ENCODE measurements at regions not wholly inside any gene's neighbourhood (a gene's known extent, or its start where the extent isn't known, plus 50 kb on each side); places are given as distances from the start of the nearest gene placed in this dataset.
A peak's percentile ranks its signal among the peaks of the same experiment; 100 is the strongest.

- no peak for TF ChIP-seq CTCF (IDR thresholded peaks at IDR 0.05 in 8 of 11, conservative IDR thresholded peaks at IDR 0.05 in 3 of 11)
- peak in 2 of 3 donors; percentile 48 to 49 for TF ChIP-seq POLR2AphosphoS5 (IDR thresholded peaks at IDR 0.05)
- no peak for TF ChIP-seq POLR2A (IDR thresholded peaks at IDR 0.05)
- no peaks in the 10 kb centered on the region for H3K27me3 ChIP-seq (replicated peaks in 1 of 7)
- DNase-seq, result no peak
- WGBS, 5 donors, result 61 to 71% (median 69%) methylated on average over 17 of the region's 17 CpGs
- intact Hi-C loops (cut with DNase I; ENCODE audit: low total_unique reads), result no loop called here
- H3K4me3 ChIP-seq, result no peak overlapping the region
- peaks cover 14 to 58% (median 40%) of the 10 kb centered on the region in 6 donors for H3K4me1 ChIP-seq
- no peaks in the 10 kb centered on the region for H3K36me3 ChIP-seq
- H3K27ac ChIP-seq, result peak overlapping the region in 7 of 8 donors; percentile 62 to 78 (median 67)
- no peaks in the 10 kb centered on the region for H3K9me3 ChIP-seq
These were observed 188.5 kb downstream of the FOXO1 start for GRCh38 chr13:40477623-40478608.

DNA sequence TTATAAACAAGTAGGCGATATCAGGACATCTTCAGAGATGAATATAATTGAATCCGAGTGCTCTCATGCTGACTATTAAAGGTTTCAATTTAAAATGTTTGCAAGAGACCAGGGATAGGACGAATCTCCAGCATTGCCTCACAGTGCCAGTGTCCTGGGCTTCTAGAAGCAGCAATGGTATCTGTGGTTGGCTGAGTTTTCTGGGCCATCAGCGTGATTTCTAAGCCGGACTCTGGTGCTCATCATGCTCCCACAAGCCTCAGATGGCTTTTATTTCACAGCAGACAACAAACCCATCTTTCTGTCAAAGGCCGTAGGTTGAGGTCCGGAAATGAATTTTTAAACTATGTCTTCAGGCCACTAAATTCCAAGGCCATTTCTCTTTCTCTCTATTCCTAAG, 187.7 kb downstream of the FOXO1 start:
- no peak for DNase-seq
- TF ChIP-seq POLR2AphosphoS5 (IDR thresholded peaks at IDR 0.05) (no peak), POLR2A (IDR thresholded peaks at IDR 0.05) (no peak), CTCF (IDR thresholded peaks at IDR 0.05 in 8 of 11, conservative IDR thresholded peaks at IDR 0.05 in 3 of 11) (no peak)
- H3K4me3 ChIP-seq, result no peak overlapping the region
- WGBS, 5 donors, result 89 to 93% (median 90%) methylated on average over 7 of the region's 7 CpGs
- no peaks in the 10 kb centered on the region for H3K36me3 ChIP-seq
- peaks cover 14 to 62% (median 43%) of the 10 kb centered on the region in 6 donors for H3K4me1 ChIP-seq
- peak overlapping the region in 4 of 8 donors; percentile 62 to 74 (median 65) for H3K27ac ChIP-seq
- intact Hi-C loops (cut with DNase I; ENCODE audit: low total_unique reads), result no loop called here
- H3K9me3 ChIP-seq, result no peaks in the 10 kb centered on the region
- no peaks in the 10 kb centered on the region for H3K27me3 ChIP-seq (replicated peaks in 1 of 7)

GRCh38 chr13:40479196-40479845, 187.1 kb downstream of the FOXO1 start:
- no peak for DNase-seq
- Histone ChIP-seq H3K4me1 (peaks cover 14 to 68% (median 49%) of the 10 kb centered on the region in 6 donors), H3K4me3 (no peak overlapping the region), H3K27ac (peak overlapping the region in 6 of 8 donors; percentile 39 to 68 (median 63)), H3K36me3 (no peaks in the 10 kb centered on the region), H3K9me3 (no peaks in the 10 kb centered on the region), H3K27me3 (replicated peaks in 1 of 7) (no peaks in the 10 kb centered on the region)
- WGBS, 5 donors, result 92 to 95% (median 93%) methylated on average over 26 to 28 of the region's 28 CpGs
- TF ChIP-seq CTCF (IDR thresholded peaks at IDR 0.05 in 8 of 11, conservative IDR thresholded peaks at IDR 0.05 in 3 of 11), result no peak
- TF ChIP-seq POLR2A (IDR thresholded peaks at IDR 0.05), result no peak
- no peak for TF ChIP-seq POLR2AphosphoS5 (IDR thresholded peaks at IDR 0.05)
- intact Hi-C loops (cut with DNase I; ENCODE audit: low total_unique reads), result no loop called here
